Stimulated activated CD4-positive, alpha-beta T cell treated with anti-CD3 and anti-CD28 coated beads, Interleukin-1b, Interleukin-23, amount 100 ng/mL, for 4 hours (primary cell): ENCODE measurements at regions not wholly inside any gene's neighbourhood (a gene's known extent, or its start where the extent isn't known, plus 50 kb on each side); places are given as distances from the start of the nearest gene placed in this dataset.

Source experiments
- DNase-seq, 2 donors: peaks; one replicate each; pipeline ENCODE4 v3.0.0-alpha.2; 2020; ENCODE audit warnings: low read depth in 2 of 2

DNA sequence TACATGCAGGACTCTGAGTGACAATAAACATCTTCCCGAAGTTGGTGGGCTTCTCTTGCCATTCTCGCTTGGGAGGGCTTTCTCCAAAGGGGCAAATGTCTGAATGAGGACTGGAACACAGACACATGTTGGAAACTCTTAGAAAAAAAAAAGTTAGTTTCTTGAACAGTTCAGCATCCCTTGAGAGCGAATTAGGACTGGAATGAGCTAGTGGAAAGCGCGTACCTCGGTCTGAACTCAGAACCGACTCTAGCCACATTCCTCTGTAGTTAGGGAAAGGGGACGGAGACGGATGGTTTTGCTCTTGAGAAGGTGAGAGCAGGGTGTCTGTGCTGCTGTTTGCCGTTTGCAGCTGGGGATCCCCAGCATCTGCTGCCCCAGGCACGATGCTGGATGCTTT lies 517.3 kb downstream of the TBC1D22A start:
- DNase-seq, result no peak

DNA sequence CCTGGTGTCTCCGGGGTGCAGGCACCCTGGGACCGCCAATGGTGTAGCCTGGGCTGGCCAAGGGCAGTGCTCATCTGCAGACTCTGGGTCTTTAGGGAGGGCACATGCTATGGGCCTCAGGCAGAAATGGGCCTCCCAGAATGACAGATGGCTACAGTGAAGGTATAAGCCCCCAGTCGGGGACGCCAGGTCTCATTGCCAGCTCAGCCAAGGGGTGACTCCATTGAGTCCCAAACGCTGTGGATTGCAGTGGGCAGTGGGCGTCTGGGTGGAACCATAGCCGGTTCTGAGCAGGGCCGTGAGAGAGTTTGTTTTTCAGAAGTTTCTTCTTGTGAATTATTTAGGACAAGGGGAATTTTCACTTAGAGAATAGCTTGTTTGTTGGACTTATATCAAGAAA lies 516.9 kb downstream of the TBC1D22A start:
- no peak for DNase-seq

- no peak for DNase-seq
These were observed 516.2 kb downstream of the TBC1D22A start for GRCh38 chr22:47278655-47279054.

- DNase-seq, result no peak
These were observed 515.1 kb downstream of the TBC1D22A start for GRCh38 chr22:47277531-47277930.

DNA sequence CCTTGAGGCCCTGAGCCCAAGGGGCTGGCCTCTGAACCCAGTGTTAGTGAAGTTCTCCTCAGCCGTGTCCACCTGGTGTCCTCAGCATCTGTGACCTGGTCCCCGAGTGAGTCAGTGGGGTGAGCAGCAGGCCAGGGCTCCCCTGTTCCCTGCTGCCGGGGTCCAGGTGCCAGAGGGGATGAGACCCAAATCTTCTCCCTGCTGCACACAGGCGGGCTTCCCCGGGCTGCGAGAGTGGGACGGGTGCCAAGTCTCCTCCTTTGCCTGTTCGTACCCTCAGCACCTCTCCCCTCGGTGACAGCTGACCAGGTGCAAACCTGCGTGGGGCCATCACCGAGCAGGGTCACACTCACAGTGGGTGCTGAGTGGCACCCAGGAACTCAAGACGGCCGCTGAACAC lies 514.5 kb downstream of the TBC1D22A start:
- no peak for DNase-seq

GRCh38 chr22:47276450-47276820 lies 514.0 kb downstream of the TBC1D22A start:
- DNase-seq, result no peak

- no peak for DNase-seq
These were observed 513.4 kb downstream of the TBC1D22A start for GRCh38 chr22:47275605-47276449.

DNA sequence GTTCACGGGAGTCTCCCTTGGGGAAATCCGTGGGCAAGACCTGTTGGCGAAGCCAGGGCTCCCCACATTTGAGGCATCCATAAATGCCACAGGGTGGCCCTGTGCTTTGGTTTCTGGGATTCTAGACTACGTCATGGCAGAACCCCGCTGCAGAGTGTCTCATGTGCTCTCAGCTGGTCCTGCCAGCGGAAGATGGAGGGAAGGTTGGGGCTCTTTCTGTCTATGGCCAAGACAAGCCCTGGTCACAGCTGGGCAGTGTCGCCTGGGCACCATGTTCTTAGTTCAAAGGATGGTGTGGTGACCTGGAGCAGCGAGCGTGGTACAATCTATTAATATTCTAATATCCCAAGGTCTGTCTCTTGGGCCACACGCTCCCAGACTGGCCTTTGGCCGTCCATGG lies 511.7 kb downstream of the TBC1D22A start:
- no peak for DNase-seq

GRCh38 chr22:47270463-47271135 lies 508.1 kb downstream of the TBC1D22A start:
- DNase-seq, result no peak

DNA sequence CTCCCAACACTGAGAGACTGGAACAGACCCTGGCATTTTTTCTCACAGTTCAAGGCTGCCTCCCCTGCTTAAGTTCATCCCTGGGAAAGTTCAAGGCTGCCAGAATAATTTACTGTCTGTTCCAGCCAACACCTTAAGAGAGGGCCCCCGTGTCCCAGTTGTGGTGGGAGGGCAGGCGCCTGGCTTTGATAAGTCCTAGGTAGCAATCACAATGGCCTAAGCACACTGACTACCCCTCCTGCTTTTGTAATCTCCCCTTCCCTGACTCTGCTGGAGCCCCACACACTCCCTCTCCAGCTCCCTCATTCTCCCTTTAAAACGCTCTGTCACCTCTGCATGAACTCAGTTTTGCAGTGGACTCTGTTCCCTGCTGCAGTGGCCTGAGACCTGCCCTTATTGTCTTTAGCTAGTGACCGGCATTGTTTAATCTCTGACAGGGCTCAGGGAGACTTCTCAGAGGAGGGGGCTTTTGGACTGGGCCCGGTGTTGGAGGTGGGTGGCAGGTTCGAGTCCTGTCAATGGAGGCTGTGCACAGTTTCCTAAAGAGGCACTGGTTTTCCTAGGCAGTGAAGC lies 507.2 kb downstream of the TBC1D22A start:
- no peak for DNase-seq

- no peak for DNase-seq
These were observed 505.2 kb downstream of the TBC1D22A start for GRCh38 chr22:47267513-47268282.

DNA sequence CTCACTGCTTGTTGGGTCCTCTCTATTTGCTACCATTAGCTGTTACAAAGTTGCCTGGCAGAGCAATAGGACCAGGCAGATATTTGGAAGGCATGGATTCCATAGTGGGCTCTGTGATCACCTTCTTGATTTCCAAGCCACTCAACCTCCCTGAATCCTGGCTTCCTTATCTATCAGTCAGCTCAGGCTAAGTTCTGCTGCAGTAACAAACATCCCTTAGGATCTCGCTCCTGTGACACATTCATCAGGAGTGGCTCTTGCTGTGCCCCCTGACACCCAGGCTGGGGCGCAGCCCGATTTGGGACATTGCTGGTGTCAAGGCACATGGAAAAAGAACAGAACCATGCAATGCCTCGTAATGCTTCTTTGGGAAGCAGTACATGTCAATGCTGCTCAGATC lies 503.9 kb downstream of the TBC1D22A start:
- no peak for DNase-seq

- DNase-seq, result no peak
These were observed 498.1 kb downstream of the TBC1D22A start for GRCh38 chr22:47260551-47260950.

GRCh38 chr22:47259990-47260389 lies 497.5 kb downstream of the TBC1D22A start:
- DNase-seq, result no peak

DNA sequence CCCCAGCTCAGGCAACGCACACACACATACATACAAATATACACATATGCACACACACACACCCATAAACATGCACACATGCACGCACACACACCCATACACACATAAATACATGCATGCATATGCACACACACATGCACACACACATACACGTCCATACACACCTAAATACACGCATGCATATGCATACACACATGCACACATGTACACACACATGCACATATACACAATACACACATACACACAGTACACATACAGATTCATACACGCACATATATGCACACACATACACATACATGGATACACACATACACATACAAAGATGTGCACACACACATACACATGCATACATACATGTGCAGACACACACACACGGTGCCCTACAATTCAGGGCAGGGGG lies 496.6 kb downstream of the TBC1D22A start:
- no peak for DNase-seq

DNA sequence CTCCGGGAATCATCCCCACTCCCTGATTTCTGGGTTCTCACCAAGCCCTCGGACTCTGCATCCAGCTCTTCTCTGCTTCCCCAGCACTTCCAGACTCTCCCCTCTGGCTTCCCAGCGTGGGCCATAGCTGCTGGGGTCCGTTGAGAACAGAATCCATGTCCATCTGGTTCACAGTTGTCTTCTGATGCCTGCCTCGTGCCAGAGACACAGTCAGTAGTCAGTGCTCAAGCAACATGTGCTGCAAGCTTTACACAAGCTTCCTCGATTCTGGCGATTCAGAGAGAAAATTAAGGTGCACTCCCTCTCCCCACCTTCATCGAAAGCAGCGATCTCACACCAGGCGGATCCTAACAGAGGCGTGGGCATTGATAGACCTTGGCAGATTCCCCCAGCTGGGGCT lies 495.5 kb downstream of the TBC1D22A start:
- DNase-seq, result no peak

DNA sequence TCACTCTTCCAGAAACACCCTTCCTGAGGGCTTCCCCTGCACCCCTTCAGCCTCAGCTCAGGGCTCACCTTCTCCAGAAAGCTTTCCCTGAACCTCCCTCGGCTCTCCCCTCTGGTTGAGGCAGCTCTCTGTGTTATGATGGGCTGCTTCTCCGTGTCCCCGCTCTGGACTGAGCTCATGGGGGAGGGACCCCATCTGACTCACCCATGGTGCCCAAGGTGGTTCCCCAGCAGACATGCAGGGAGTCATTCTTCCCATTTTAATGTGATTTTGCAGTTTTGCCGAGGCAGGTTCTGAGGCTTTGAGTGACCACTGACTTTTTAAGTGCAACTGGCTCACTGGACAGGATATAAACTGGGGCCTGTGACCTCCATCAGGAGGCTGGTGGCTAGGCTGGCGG lies 495.1 kb downstream of the TBC1D22A start:
- no peak for DNase-seq

- no peak for DNase-seq
These were observed 489.5 kb downstream of the TBC1D22A start for GRCh38 chr22:47251911-47252310.

DNA sequence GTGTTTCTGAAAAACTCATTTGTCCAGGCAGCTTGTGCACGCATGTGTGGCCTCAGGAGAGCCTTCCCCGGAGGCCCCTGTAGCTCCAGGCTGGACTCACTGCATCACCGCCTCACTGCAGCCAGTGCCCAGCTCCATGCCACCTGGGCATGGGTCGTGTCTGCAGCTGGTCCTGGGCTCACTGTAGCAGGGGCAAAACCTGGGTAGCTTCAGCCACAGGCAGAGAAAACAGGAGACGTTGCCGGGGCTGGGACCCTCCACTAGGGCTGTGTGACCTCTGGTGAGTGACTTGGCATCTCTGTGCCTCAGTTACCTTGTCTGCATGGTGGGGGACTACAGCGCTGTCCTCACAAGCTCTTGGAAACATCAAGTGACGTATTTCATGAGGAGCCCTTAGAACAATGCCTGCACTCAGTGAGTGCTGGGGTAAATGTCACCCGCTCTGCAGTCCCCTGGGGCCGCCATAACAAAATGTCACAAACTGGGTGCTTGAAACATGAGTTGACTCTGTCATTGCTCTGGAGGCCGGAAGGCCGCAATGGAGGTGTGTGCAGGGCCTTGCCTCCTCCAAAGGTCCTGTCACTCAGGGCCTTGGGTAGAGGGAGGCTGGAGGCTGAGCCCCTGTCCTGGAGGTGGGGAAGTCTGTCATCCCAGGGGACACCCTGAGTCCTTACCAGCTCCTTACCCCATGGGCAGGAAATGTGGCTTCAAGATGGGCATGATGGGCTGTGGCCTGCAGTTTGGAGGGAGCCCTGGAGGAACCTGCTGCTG lies 488.7 kb downstream of the TBC1D22A start:
- no peak for DNase-seq

DNA sequence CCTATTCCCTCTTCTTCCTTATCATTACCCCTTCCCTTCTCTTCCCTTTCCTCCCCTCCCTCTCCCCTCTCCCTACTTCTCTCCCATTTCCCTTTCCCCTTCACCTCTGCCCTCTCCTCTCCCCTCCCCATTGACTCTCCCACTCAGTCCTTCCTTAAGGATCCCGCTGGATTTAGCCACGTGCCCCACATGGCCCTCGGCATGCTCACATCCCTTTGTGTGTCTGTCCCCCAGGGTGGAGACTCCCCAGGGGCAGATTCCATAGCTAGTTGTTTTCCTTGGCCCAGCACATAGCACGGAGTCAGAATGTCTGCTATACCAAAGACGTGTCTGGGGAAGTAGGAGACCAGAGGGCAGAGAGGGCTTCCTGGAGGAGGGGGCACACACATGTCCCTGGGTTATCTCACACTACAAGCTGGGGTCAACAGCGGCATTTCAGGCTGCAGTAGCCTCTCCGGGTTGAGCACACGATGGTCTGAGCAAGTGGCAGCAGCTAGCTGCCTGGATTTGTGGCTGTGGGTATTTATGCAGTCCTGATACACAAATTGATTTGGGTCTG lies 487.0 kb downstream of the TBC1D22A start:
- DNase-seq, result no peak

GRCh38 chr22:47248925-47249324 lies 486.5 kb downstream of the TBC1D22A start:
- no peak for DNase-seq
